NCI-H82 (cell line): ENCODE measurements at regions not wholly inside any gene's neighbourhood (a gene's known extent, or its start where the extent isn't known, plus 50 kb on each side); places are given as distances from the start of the nearest gene placed in this dataset.
A peak's percentile ranks its signal among the peaks of the same experiment; 100 is the strongest.
"Not testable (repeated sequence)": the region's sequence is repeated elsewhere in the genome, so short reads cannot be mapped to it uniquely, and the experiment has no call there.

Experiments used
- DNase-seq: peaks from one replicate; lab custom pipeline; 2025; lab: John Stamatoyannopoulos, UW

- DNase-seq: no peak
These were observed 72.5 kb downstream of the RGS12 start for GRCh38 chr4:3365326-3365725.

- no peak for DNase-seq
These were observed 73.3 kb downstream of the RGS12 start for GRCh38 chr4:3365871-3366842.

GRCh38 chr4:3366893-3367775 is 74.3 kb downstream of the RGS12 start:
- DNase-seq: no peak

- no peak for DNase-seq
These were observed 73.9 kb upstream of the HGFAC start for GRCh38 chr4:3367866-3368265.

GRCh38 chr4:3368334-3368733 is 73.4 kb upstream of the HGFAC start:
- DNase-seq: no peak

- peak; percentile 3 for DNase-seq
These were observed 72.7 kb upstream of the HGFAC start for GRCh38 chr4:3368841-3369760.

- no peak for DNase-seq
These were observed 71.7 kb upstream of the HGFAC start for GRCh38 chr4:3369781-3370674.

GRCh38 chr4:3371033-3372001 is 70.5 kb upstream of the HGFAC start:
- no peak for DNase-seq

- no peak for DNase-seq
These were observed 69.4 kb upstream of the HGFAC start for GRCh38 chr4:3372264-3372932.

GRCh38 chr4:3372933-3373465 is 68.8 kb upstream of the HGFAC start:
- DNase-seq: no peak

- no peak for DNase-seq
These were observed 68.3 kb upstream of the HGFAC start for GRCh38 chr4:3373468-3373867.

- no peak for DNase-seq
These were observed 67.6 kb upstream of the HGFAC start for GRCh38 chr4:3374011-3374645.

- no peak for DNase-seq
These were observed 67.1 kb upstream of the HGFAC start for GRCh38 chr4:3374667-3375066.

GRCh38 chr4:3375688-3376087 is 66.1 kb upstream of the HGFAC start:
- DNase-seq: no peak

- no peak for DNase-seq
These were observed 65.5 kb upstream of the HGFAC start for GRCh38 chr4:3376266-3376665.

GRCh38 chr4:3377557-3377956 is 64.2 kb upstream of the HGFAC start:
- DNase-seq: no peak

- not testable (repeated sequence) for DNase-seq
These were observed 61.4 kb upstream of the HGFAC start for GRCh38 chr4:3380336-3380735.

GRCh38 chr4:3381208-3381607 is 60.6 kb upstream of the HGFAC start:
- DNase-seq: not testable (repeated sequence)
